ENCODE measurements at regions not wholly inside any gene's neighbourhood (a gene's known extent, or its start where the extent isn't known, plus 50 kb on each side); places are given as distances from the start of the nearest gene placed in this dataset.

GRCh38 chr14:43674273-43674672 lies 832.8 kb downstream of the FSCB start:
- Histone ChIP-seq H3K27me3 (ENCODE audit: insufficient read depth) (no peaks in the 10 kb centered on the region), H3K4me3 (no peak overlapping the region), H3K36me3 (ENCODE audit: insufficient read depth) (no peaks in the 10 kb centered on the region), H2AFZ (no peak overlapping the region), H3K4me1 (ENCODE audit: insufficient read depth) (no peaks in the 10 kb centered on the region), H3K4me2 (no peak overlapping the region), H3K27ac (ENCODE audit: low read depth) (no peak overlapping the region), H4K20me1 (replicated peaks; ENCODE audit: insufficient read depth) (no peaks in the 10 kb centered on the region), H3K9me2 (ENCODE audit: insufficient read depth) (no peaks in the 10 kb centered on the region), H3K79me2 (replicated peaks; ENCODE audit: insufficient read depth) (no peaks in the 10 kb centered on the region), H3F3A (replicated peaks; ENCODE audit: low read depth) (no peaks in the 10 kb centered on the region)
- no peak overlapping the region for H3K4me3 Mint-ChIP-seq
- no peak for DNase-seq (ENCODE audit: low spot score)
- ATAC-seq, result no peak
- no peak overlapping the region for H3K27ac Mint-ChIP-seq
- no peaks in the 10 kb centered on the region for H3K4me1 Mint-ChIP-seq
- TF ChIP-seq REST (IDR thresholded peaks at IDR 0.05; ENCODE audit: unreplicated experiment), result no peak
- H3K27me3 Mint-ChIP-seq (ENCODE audit: insufficient read depth, low read depth, poor library complexity), result peaks cover 2% of the 10 kb centered on the region
- peaks cover 4% of the 10 kb centered on the region; the same call in 2 of the 3 replicates for H3K9me3 Mint-ChIP-seq
- H3K36me3 Mint-ChIP-seq (ENCODE audit: low read depth), result no peaks in the 10 kb centered on the region

- DNase-seq (ENCODE audit: low spot score) (no peak), ATAC-seq (no peak)
- Histone ChIP-seq H4K20me1 (replicated peaks; ENCODE audit: insufficient read depth) (no peaks in the 10 kb centered on the region), H3K36me3 (ENCODE audit: insufficient read depth) (no peaks in the 10 kb centered on the region), H3K4me1 (ENCODE audit: insufficient read depth) (no peaks in the 10 kb centered on the region), H3K27ac (ENCODE audit: low read depth) (no peak overlapping the region), H3K4me2 (no peak overlapping the region), H3K4me3 (no peak overlapping the region), H3K27me3 (ENCODE audit: insufficient read depth) (no peaks in the 10 kb centered on the region), H3K79me2 (replicated peaks; ENCODE audit: insufficient read depth) (no peaks in the 10 kb centered on the region), H2AFZ (no peak overlapping the region), H3K9me2 (ENCODE audit: insufficient read depth) (no peaks in the 10 kb centered on the region), H3F3A (replicated peaks; ENCODE audit: low read depth) (no peaks in the 10 kb centered on the region)
- no peak overlapping the region for H3K4me3 Mint-ChIP-seq
- H3K36me3 Mint-ChIP-seq (ENCODE audit: low read depth), result no peaks in the 10 kb centered on the region
- peaks cover 4% of the 10 kb centered on the region; the same call in 2 of the 3 replicates for H3K9me3 Mint-ChIP-seq
- H3K27ac Mint-ChIP-seq, result no peak overlapping the region
- TF ChIP-seq REST (IDR thresholded peaks at IDR 0.05; ENCODE audit: unreplicated experiment), result no peak
- TF ChIP-seq NANOG (IDR thresholded peaks at IDR 0.05; ENCODE audit: borderline replicate concordance), result no peak
- TF ChIP-seq STAT1 (IDR thresholded peaks at IDR 0.05; ENCODE audit: unreplicated experiment), result no peak
- no peak for TF ChIP-seq ZNF114 (CRISPR knock-in tag; IDR thresholded peaks at IDR 0.05)
- H3K4me1 Mint-ChIP-seq, result no peaks in the 10 kb centered on the region
- H3K27me3 Mint-ChIP-seq (ENCODE audit: insufficient read depth, low read depth, poor library complexity), result peaks cover 2% of the 10 kb centered on the region
Measured at GRCh38 chr14:43671716-43672485, 835.2 kb downstream of the FSCB start.

Measured in GM23338 (cell line).